ENCODE measurements at regions not wholly inside any gene's neighbourhood (a gene's known extent, or its start where the extent isn't known, plus 50 kb on each side); places are given as distances from the start of the nearest gene placed in this dataset.

- TF ChIP-seq TOX (CRISPR knock-in tag; IDR thresholded peaks at IDR 0.05; ENCODE audit: borderline replicate concordance) (no peak), TSHZ2 (CRISPR knock-in tag; IDR thresholded peaks at IDR 0.05) (no peak), ZNF565 (CRISPR knock-in tag; conservative IDR thresholded peaks at IDR 0.05; ENCODE audit: low read depth) (no peak), ISL1 (CRISPR knock-in tag; IDR thresholded peaks at IDR 0.05) (no peak), BACH2 (CRISPR knock-in tag; IDR thresholded peaks at IDR 0.05; ENCODE audit: borderline replicate concordance) (no peak), ZNF70 (CRISPR knock-in tag; IDR thresholded peaks at IDR 0.05) (no peak), CREB5 (CRISPR knock-in tag; IDR thresholded peaks at IDR 0.05; ENCODE audit: low read depth) (no peak), PPARA (CRISPR knock-in tag; IDR thresholded peaks at IDR 0.05; ENCODE audit: borderline replicate concordance) (no peak), POU6F1 (CRISPR knock-in tag; IDR thresholded peaks at IDR 0.05; ENCODE audit: borderline replicate concordance, low read depth) (no peak), OSR1 (CRISPR knock-in tag; IDR thresholded peaks at IDR 0.05) (no peak), ZFP3 (CRISPR knock-in tag; IDR thresholded peaks at IDR 0.05) (no peak), ZNF8 (CRISPR knock-in tag; IDR thresholded peaks at IDR 0.05) (no peak), GLIS3 (CRISPR knock-in tag; IDR thresholded peaks at IDR 0.05) (no peak), ARNTL (CRISPR knock-in tag; IDR thresholded peaks at IDR 0.05; ENCODE audit: borderline replicate concordance, low read depth) (no peak), TCF4 (CRISPR knock-in tag; IDR thresholded peaks at IDR 0.05; ENCODE audit: borderline replicate concordance) (no peak), RARB (CRISPR knock-in tag; IDR thresholded peaks at IDR 0.05) (no peak), CSRNP3 (CRISPR knock-in tag; IDR thresholded peaks at IDR 0.05) (no peak), PATZ1 (CRISPR knock-in tag; IDR thresholded peaks at IDR 0.05; ENCODE audit: borderline replicate concordance) (no peak), ZC3H10 (CRISPR knock-in tag; IDR thresholded peaks at IDR 0.05) (no peak), ZFP30 (CRISPR knock-in tag; IDR thresholded peaks at IDR 0.05) (no peak)
- no peak for ATAC-seq
These were observed 134.5 kb upstream of the KCND2 start for GRCh38 chr7:120138497-120138896.

- no peak for ATAC-seq
- no peak for TF ChIP-seq RARB (CRISPR knock-in tag; IDR thresholded peaks at IDR 0.05)
- no peak for TF ChIP-seq GLIS3 (CRISPR knock-in tag; IDR thresholded peaks at IDR 0.05)
- no peak for TF ChIP-seq SNAI2 (CRISPR knock-in tag; IDR thresholded peaks at IDR 0.05)
- TF ChIP-seq ISL1 (CRISPR knock-in tag; IDR thresholded peaks at IDR 0.05), result no peak
- no peak for TF ChIP-seq ZC3H10 (CRISPR knock-in tag; IDR thresholded peaks at IDR 0.05)
- no peak for TF ChIP-seq CREB5 (CRISPR knock-in tag; IDR thresholded peaks at IDR 0.05; ENCODE audit: low read depth)
- TF ChIP-seq TOX (CRISPR knock-in tag; IDR thresholded peaks at IDR 0.05; ENCODE audit: borderline replicate concordance), result no peak
- TF ChIP-seq BACH2 (CRISPR knock-in tag; IDR thresholded peaks at IDR 0.05; ENCODE audit: borderline replicate concordance), result no peak
- TF ChIP-seq ZNF565 (CRISPR knock-in tag; conservative IDR thresholded peaks at IDR 0.05; ENCODE audit: low read depth), result no peak
- no peak for TF ChIP-seq POU6F1 (CRISPR knock-in tag; IDR thresholded peaks at IDR 0.05; ENCODE audit: borderline replicate concordance, low read depth)
- no peak for TF ChIP-seq ZFP30 (CRISPR knock-in tag; IDR thresholded peaks at IDR 0.05)
- no peak for TF ChIP-seq ARNTL (CRISPR knock-in tag; IDR thresholded peaks at IDR 0.05; ENCODE audit: borderline replicate concordance, low read depth)
- no peak for TF ChIP-seq CSRNP3 (CRISPR knock-in tag; IDR thresholded peaks at IDR 0.05)
- no peak for TF ChIP-seq ZNF8 (CRISPR knock-in tag; IDR thresholded peaks at IDR 0.05)
- TF ChIP-seq PPARA (CRISPR knock-in tag; IDR thresholded peaks at IDR 0.05; ENCODE audit: borderline replicate concordance), result no peak
- no peak for TF ChIP-seq ESRRG (CRISPR knock-in tag; IDR thresholded peaks at IDR 0.05)
- TF ChIP-seq CSDC2 (CRISPR knock-in tag; IDR thresholded peaks at IDR 0.05), result no peak
These were observed 116.5 kb upstream of the KCND2 start for GRCh38 chr7:120156476-120156875.

All from SK-N-SH treated with all-trans-retinoic acid at 6 μM for 48 hours (cell line).